HCT116 (cell line): ENCODE measurements at regions not wholly inside any gene's neighbourhood (a gene's known extent, or its start where the extent isn't known, plus 50 kb on each side); places are given as distances from the start of the nearest gene placed in this dataset.

Experiments used
- ATAC-seq: fragments of 200-7000 bp; cut with Tn5 transposase; 2 replicates; pipeline ENCODE4 v1.9.1; 2020; ENCODE audit warnings: mild to moderate bottlenecking, moderate library complexity
- BruUV-seq: library from RNA; stranded (reverse); fragments of 400-500 nt; replicated peaks from 2 replicates; lab custom pipeline; 2021; lab: Mats Ljungman, UMichigan
- CTCF ChIA-PET: fragments of 300-600 bp; sonication (Branson Sonifier 250); formaldehyde crosslinking; loops from one replicate; lab custom pipeline; 2021; ENCODE audit warnings: antibody characterized with exemption; lab: Charles Lee
- POLR2A ChIA-PET: fragments of 300-600, 350-600 bp; sonication (Branson Sonifier 250); formaldehyde crosslinking; loops from one replicate; lab custom pipeline; 2021; ENCODE audit warnings: antibody characterized with exemption; lab: Charles Lee
- RAD21 ChIA-PET, 2 experiments: fragments of 300-600 bp; sonication (Branson Sonifier 250); formaldehyde crosslinking; loops; one replicate each; lab custom pipeline; 2023; ENCODE audit warnings: low total read pairs in 2 of 2; ENCODE audit not compliant: uncharacterized antibody in 2 of 2, unreplicated experiment in 2 of 2, low non-redundant PET in 1 of 2; lab: Charles Lee
- DNase-seq: peaks from one replicate; pipeline ENCODE4 v3.0.0-alpha.2; 2010; ENCODE audit warnings: low read depth, low spot score
- H2AFZ ChIP-seq: fragments of 200-600 bp; shearing (Covaris generic), sonication (generic); 2 replicates; pipeline ENCODE4 v1.6.1; 2017; ENCODE audit warnings: low read depth, mixed run types, mixed read lengths, antibody characterized with exemption, low read length; ENCODE audit not compliant: poor library complexity, severe bottlenecking
- H3K27ac ChIP-seq: 2 replicates; pipeline ENCODE4 v1.5.1; 2012; ENCODE audit warnings: low read depth, low read length
- H3K27me3 ChIP-seq: fragments of 200-600 bp; sonication (generic); 2 replicates; pipeline ENCODE4 v1.6.1; 2016; ENCODE audit warnings: mixed run types, low read length, mixed read lengths; ENCODE audit not compliant: insufficient read depth
- H3K36me3 ChIP-seq, 2 experiments: fragments of 200-500 bp in 1 of 2; fragments of 200-600 bp in 1 of 2; sonication (Bioruptor generic) in 1 of 2; sonication (generic) in 1 of 2; 2 replicates each; pipeline versions ENCODE4 v1.5.1 to v1.6.1; 2014 to 2016; ENCODE audit warnings: low read length in 2 of 2, inconsistent platforms in 1 of 2, mixed read lengths in 1 of 2, mixed run types in 1 of 2; ENCODE audit not compliant: insufficient read depth in 2 of 2, control insufficient read depth in 1 of 2
- H3K4me1 ChIP-seq, 2 experiments: fragments of 200-600 bp in 1 of 2; sonication (generic) in 1 of 2; 2 replicates each; pipeline versions ENCODE4 v1.5.1 to v1.6.1; 2012 to 2017; ENCODE audit warnings: low read length in 2 of 2, inconsistent platforms in 1 of 2, mild to moderate bottlenecking in 1 of 2, mixed read lengths in 1 of 2, mixed run types in 1 of 2, moderate library complexity in 1 of 2; ENCODE audit not compliant: insufficient read depth in 2 of 2, control insufficient read depth in 1 of 2
- H3K4me2 ChIP-seq: fragments of 200-600 bp; sonication (generic); 2 replicates; pipeline ENCODE4 v1.6.1; 2017; ENCODE audit warnings: mixed run types, low read length, mixed read lengths
- H3K4me3 ChIP-seq, 2 experiments: fragments of 200-600 bp in 1 of 2; sonication (generic) in 1 of 2; replicated peaks in 1 of 2; 2 replicates each; pipeline ENCODE4 v1.5.1; 2011 to 2016; ENCODE audit warnings: low read length in 2 of 2, control low read depth in 1 of 2, low read depth in 1 of 2, mild to moderate bottlenecking in 1 of 2, mixed read lengths in 1 of 2, mixed run types in 1 of 2
- H3K79me2 ChIP-seq: fragments of 200-600 bp; sonication (generic); 2 replicates; pipeline ENCODE4 v1.6.1; 2017; ENCODE audit warnings: mild to moderate bottlenecking, mixed run types, low read length, moderate library complexity, mixed read lengths; ENCODE audit not compliant: insufficient read depth
- H3K9ac ChIP-seq: fragments of 200-600 bp; sonication (generic); 2 replicates; pipeline ENCODE4 v1.6.1; 2016; ENCODE audit warnings: low read length, mixed read lengths
- H3K9me2 ChIP-seq: fragments of 200-600 bp; sonication (generic), shearing (Covaris generic); 2 replicates; pipeline ENCODE4 v1.6.1; 2017; ENCODE audit warnings: mixed run types, mild to moderate bottlenecking, moderate library complexity; ENCODE audit not compliant: insufficient read depth
- H3K9me3 ChIP-seq, 2 experiments: fragments of 200-500 bp in 1 of 2; fragments of 200-600 bp in 1 of 2; sonication (Bioruptor generic) in 1 of 2; sonication (generic) in 1 of 2; 2 replicates each; pipeline ENCODE4 v1.6.1; 2014 to 2017; ENCODE audit warnings: low read length in 2 of 2, mixed read lengths in 2 of 2, inconsistent platforms in 1 of 2, low read depth in 1 of 2, mild to moderate bottlenecking in 1 of 2, mixed run types in 1 of 2, moderate library complexity in 1 of 2; ENCODE audit not compliant: control insufficient read depth in 1 of 2, insufficient read depth in 1 of 2
- H4K20me1 ChIP-seq: fragments of 200-600 bp; sonication (generic), shearing (Covaris generic); 2 replicates; pipeline ENCODE4 v1.6.1; 2017; ENCODE audit warnings: mixed run types, mild to moderate bottlenecking, moderate library complexity; ENCODE audit not compliant: insufficient read depth
- CEBPB ChIP-seq: IDR thresholded peaks from 2 replicates; pipeline ENCODE4 v1.6.1; 2012; ENCODE audit warnings: low read depth
- EGR1 ChIP-seq: IDR thresholded peaks from 2 replicates; pipeline ENCODE4 v1.6.1; 2012; ENCODE audit warnings: low read depth
- ELF1 ChIP-seq: IDR thresholded peaks from 2 replicates; pipeline ENCODE4 v1.6.1; 2012; ENCODE audit warnings: low read depth, borderline replicate concordance
- EZH2 ChIP-seq: fragments of 200-600 bp; sonication (generic); IDR thresholded peaks from 2 replicates; pipeline ENCODE4 v1.6.1; 2017; ENCODE audit warnings: antibody characterized with exemption, mixed run types
- EZH2phosphoT487 ChIP-seq: fragments of 200-600 bp; IDR thresholded peaks from 2 replicates; pipeline ENCODE4 v1.6.1; 2018; ENCODE audit warnings: antibody characterized with exemption, borderline replicate concordance
- FOSL1 ChIP-seq: IDR thresholded peaks from 2 replicates; pipeline ENCODE4 v1.6.1; 2012; ENCODE audit warnings: low read depth
- POLR2A ChIP-seq: IDR thresholded peaks from 2 replicates; pipeline ENCODE4 v1.7.0; 2011; ENCODE audit warnings: borderline replicate concordance; ENCODE audit not compliant: insufficient read depth, insufficient read length; ENCODE audit errors: extremely low read depth
- POLR2AphosphoS5 ChIP-seq: IDR thresholded peaks from 2 replicates; pipeline ENCODE4 v1.6.1; 2011; ENCODE audit warnings: mild to moderate bottlenecking, low read depth, low read length, moderate library complexity
- RAD21 ChIP-seq: IDR thresholded peaks from 2 replicates; pipeline ENCODE4 v1.6.1; 2012; ENCODE audit warnings: low read depth, mild to moderate bottlenecking
- SIN3A ChIP-seq: IDR thresholded peaks from 2 replicates; pipeline ENCODE4 v1.6.1; 2012; ENCODE audit warnings: low read depth
- TCF7L2 ChIP-seq: IDR thresholded peaks from 2 replicates; pipeline ENCODE4 v1.7.0; 2011; ENCODE audit warnings: borderline replicate concordance, inconsistent platforms; ENCODE audit not compliant: insufficient read depth, insufficient read length; ENCODE audit errors: extremely low read depth
- YY1 ChIP-seq: IDR thresholded peaks from 2 replicates; pipeline ENCODE4 v1.6.1; 2011; ENCODE audit warnings: low read length, low read depth, moderate library complexity, mild to moderate bottlenecking; ENCODE audit not compliant: insufficient replicate concordance; ENCODE audit errors: extremely low read depth
- ZNF274 ChIP-seq: fragments of 200-500 bp; sonication (Bioruptor generic); IDR thresholded peaks from 2 replicates; pipeline ENCODE4 v1.6.1; 2014; ENCODE audit warnings: mild to moderate bottlenecking, low read depth, low read length, inconsistent platforms
- intact Hi-C: fragments of 100-400 bp; cut with micrococcal nuclease; formaldehyde crosslinking; loops from 2 replicates; pipeline ENCODE4 v1.10.0; 2022
- TF ChIP-seq, protein P1 (sequence below): IDR thresholded peaks from 2 replicates; pipeline ENCODE4 v1.6.1; 2012; ENCODE audit warnings: low read depth
- TF ChIP-seq, protein P2 (sequence below): IDR thresholded peaks from 2 replicates; pipeline ENCODE4 v1.6.1; 2012
- TF ChIP-seq, protein P3 (sequence below): IDR thresholded peaks from 2 replicates; pipeline ENCODE4 v1.6.1; 2011; ENCODE audit warnings: mild to moderate bottlenecking, low read length, moderate library complexity; ENCODE audit not compliant: insufficient replicate concordance; ENCODE audit errors: extremely low read depth
- TF ChIP-seq, protein P4 (sequence below), 3 experiments: fragments of 200-600 bp in 1 of 3; sonication (generic) in 1 of 3; IDR thresholded peaks in 2 of 3; conservative IDR thresholded peaks in 1 of 3; 2 replicates each; pipeline ENCODE4 v1.5.1; 2012 to 2017; ENCODE audit warnings: low read depth in 2 of 3, low read length in 2 of 3, antibody characterized with exemption in 1 of 3, borderline replicate concordance in 1 of 3, control low read depth in 1 of 3, mild to moderate bottlenecking in 1 of 3, mixed read lengths in 1 of 3, mixed run types in 1 of 3, moderate library complexity in 1 of 3; ENCODE audit not compliant: insufficient read depth in 1 of 3
- TF ChIP-seq, protein P5 (sequence below): IDR thresholded peaks from 2 replicates; pipeline ENCODE4 v1.6.1; 2012

DNA sequence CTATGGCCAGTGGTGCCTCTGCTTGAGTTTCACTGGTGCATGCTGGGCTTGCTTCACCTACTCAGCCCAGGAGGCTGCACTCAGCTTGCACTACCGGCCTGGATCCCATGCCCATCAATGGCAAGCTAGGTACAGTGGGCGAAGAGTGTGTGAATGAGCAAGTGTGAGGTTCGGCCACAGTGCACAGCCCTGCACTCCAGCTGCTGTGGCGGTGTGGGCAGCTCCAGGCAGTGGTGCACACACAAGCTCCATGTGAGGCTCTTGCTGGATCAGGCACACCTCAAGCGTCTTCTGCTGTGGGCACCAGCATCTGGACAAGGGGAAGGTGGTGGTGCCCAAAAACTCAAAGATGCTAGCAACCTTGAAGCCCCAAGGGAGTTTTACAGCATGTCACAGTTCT is 820.9 kb upstream of the LCORL start:
- TF ChIP-seq TCF7L2, result no peak
- TF ChIP-seq ELF1, result no peak
- TF ChIP-seq FOSL1, result no peak
- TF ChIP-seq, protein P1, sequence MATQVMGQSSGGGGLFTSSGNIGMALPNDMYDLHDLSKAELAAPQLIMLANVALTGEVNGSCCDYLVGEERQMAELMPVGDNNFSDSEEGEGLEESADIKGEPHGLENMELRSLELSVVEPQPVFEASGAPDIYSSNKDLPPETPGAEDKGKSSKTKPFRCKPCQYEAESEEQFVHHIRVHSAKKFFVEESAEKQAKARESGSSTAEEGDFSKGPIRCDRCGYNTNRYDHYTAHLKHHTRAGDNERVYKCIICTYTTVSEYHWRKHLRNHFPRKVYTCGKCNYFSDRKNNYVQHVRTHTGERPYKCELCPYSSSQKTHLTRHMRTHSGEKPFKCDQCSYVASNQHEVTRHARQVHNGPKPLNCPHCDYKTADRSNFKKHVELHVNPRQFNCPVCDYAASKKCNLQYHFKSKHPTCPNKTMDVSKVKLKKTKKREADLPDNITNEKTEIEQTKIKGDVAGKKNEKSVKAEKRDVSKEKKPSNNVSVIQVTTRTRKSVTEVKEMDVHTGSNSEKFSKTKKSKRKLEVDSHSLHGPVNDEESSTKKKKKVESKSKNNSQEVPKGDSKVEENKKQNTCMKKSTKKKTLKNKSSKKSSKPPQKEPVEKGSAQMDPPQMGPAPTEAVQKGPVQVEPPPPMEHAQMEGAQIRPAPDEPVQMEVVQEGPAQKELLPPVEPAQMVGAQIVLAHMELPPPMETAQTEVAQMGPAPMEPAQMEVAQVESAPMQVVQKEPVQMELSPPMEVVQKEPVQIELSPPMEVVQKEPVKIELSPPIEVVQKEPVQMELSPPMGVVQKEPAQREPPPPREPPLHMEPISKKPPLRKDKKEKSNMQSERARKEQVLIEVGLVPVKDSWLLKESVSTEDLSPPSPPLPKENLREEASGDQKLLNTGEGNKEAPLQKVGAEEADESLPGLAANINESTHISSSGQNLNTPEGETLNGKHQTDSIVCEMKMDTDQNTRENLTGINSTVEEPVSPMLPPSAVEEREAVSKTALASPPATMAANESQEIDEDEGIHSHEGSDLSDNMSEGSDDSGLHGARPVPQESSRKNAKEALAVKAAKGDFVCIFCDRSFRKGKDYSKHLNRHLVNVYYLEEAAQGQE, result no peak
- TF ChIP-seq YY1, result no peak
- no peak for TF ChIP-seq POLR2A
- TF ChIP-seq, protein P2, sequence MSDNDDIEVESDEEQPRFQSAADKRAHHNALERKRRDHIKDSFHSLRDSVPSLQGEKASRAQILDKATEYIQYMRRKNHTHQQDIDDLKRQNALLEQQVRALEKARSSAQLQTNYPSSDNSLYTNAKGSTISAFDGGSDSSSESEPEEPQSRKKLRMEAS, result no peak
- no peak for TF ChIP-seq EGR1
- no peak for TF ChIP-seq RAD21
- TF ChIP-seq, protein P3, sequence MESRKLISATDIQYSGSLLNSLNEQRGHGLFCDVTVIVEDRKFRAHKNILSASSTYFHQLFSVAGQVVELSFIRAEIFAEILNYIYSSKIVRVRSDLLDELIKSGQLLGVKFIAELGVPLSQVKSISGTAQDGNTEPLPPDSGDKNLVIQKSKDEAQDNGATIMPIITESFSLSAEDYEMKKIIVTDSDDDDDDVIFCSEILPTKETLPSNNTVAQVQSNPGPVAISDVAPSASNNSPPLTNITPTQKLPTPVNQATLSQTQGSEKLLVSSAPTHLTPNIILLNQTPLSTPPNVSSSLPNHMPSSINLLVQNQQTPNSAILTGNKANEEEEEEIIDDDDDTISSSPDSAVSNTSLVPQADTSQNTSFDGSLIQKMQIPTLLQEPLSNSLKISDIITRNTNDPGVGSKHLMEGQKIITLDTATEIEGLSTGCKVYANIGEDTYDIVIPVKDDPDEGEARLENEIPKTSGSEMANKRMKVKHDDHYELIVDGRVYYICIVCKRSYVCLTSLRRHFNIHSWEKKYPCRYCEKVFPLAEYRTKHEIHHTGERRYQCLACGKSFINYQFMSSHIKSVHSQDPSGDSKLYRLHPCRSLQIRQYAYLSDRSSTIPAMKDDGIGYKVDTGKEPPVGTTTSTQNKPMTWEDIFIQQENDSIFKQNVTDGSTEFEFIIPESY, result no peak
- no peak for TF ChIP-seq EZH2
- TF ChIP-seq POLR2AphosphoS5, result no peak
- TF ChIP-seq, protein P4, sequence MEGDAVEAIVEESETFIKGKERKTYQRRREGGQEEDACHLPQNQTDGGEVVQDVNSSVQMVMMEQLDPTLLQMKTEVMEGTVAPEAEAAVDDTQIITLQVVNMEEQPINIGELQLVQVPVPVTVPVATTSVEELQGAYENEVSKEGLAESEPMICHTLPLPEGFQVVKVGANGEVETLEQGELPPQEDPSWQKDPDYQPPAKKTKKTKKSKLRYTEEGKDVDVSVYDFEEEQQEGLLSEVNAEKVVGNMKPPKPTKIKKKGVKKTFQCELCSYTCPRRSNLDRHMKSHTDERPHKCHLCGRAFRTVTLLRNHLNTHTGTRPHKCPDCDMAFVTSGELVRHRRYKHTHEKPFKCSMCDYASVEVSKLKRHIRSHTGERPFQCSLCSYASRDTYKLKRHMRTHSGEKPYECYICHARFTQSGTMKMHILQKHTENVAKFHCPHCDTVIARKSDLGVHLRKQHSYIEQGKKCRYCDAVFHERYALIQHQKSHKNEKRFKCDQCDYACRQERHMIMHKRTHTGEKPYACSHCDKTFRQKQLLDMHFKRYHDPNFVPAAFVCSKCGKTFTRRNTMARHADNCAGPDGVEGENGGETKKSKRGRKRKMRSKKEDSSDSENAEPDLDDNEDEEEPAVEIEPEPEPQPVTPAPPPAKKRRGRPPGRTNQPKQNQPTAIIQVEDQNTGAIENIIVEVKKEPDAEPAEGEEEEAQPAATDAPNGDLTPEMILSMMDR (IDR thresholded peaks at IDR 0.05 in 2 of 3, conservative IDR thresholded peaks at IDR 0.05 in 1 of 3; ENCODE audit: borderline replicate concordance in 1 of 3, insufficient read depth in 1 of 3, low read depth in 2 of 3, low read length in 2 of 3), result no peak
- TF ChIP-seq, protein P5, sequence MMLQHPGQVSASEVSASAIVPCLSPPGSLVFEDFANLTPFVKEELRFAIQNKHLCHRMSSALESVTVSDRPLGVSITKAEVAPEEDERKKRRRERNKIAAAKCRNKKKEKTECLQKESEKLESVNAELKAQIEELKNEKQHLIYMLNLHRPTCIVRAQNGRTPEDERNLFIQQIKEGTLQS, result no peak
- no peak for TF ChIP-seq SIN3A
- TF ChIP-seq CEBPB, result no peak
- TF ChIP-seq EZH2phosphoT487, result no peak
- TF ChIP-seq ZNF274, result no peak
- no peaks in the 10 kb centered on the region for H3K9me2 ChIP-seq
- no peaks in the 10 kb centered on the region for H3K9me3 ChIP-seq
- no peak overlapping the region for H2AFZ ChIP-seq
- BruUV-seq, result no TSS peak
- no peaks in the 10 kb centered on the region for H3K79me2 ChIP-seq
- POLR2A ChIA-PET, result no interaction called here
- intact Hi-C loops, result no loop called here
- CTCF ChIA-PET, result no interaction called here
- no peak for DNase-seq
- H3K4me1 ChIP-seq, result no peaks in the 10 kb centered on the region
- no peaks in the 10 kb centered on the region for H3K36me3 ChIP-seq
- H3K27me3 ChIP-seq, result no peaks in the 10 kb centered on the region
- no peak overlapping the region for H3K27ac ChIP-seq
- no peak overlapping the region for H3K4me2 ChIP-seq
- H3K4me3 ChIP-seq, result no peak overlapping the region
- H3K9ac ChIP-seq, result no peak overlapping the region
- ATAC-seq, result no peak
- no peaks in the 10 kb centered on the region for H4K20me1 ChIP-seq
- RAD21 ChIA-PET, result no interaction called here
